Brain microvascular endothelial cell (primary cell): ENCODE measurements at regions not wholly inside any gene's neighbourhood (a gene's known extent, or its start where the extent isn't known, plus 50 kb on each side); places are given as distances from the start of the nearest gene placed in this dataset.
A peak's percentile ranks its signal among the peaks of the same experiment; 100 is the strongest.

Source experiments
- DNase-seq: peaks from one replicate; pipeline ENCODE4 v3.0.0-alpha.2; 2020
- H3K27ac ChIP-seq: fragments of 250-450 bp; sonication (Bioruptor Pico); 2 replicates; pipeline ENCODE4 v1.5.1; 2020; ENCODE audit warnings: mild to moderate bottlenecking, moderate library complexity
- H3K27me3 ChIP-seq: fragments of 250-450 bp; sonication (Bioruptor Pico); replicated peaks from 2 replicates; pipeline ENCODE4 v1.5.1; 2020; ENCODE audit warnings: mild to moderate bottlenecking
- H3K36me3 ChIP-seq: fragments of 250-450 bp; sonication (Bioruptor Pico); replicated peaks from 2 replicates; pipeline ENCODE4 v1.5.1; 2020; ENCODE audit warnings: mild to moderate bottlenecking
- H3K4me3 ChIP-seq: 2 replicates; pipeline ENCODE4 v1.5.1; 2011; ENCODE audit warnings: low read depth, mild to moderate bottlenecking, control low read depth, low read length, moderate library complexity
- in situ Hi-C: cut with HindIII; loops from 2 replicates; pipeline ENCODE4 v1.10.0; 2017; ENCODE audit warnings: low sequenced_read_pairs, low pct_ligation_motif_present
- TF ChIP-seq, protein P1 (sequence below): IDR thresholded peaks from 2 replicates; pipeline ENCODE4 v1.5.1; 2011; ENCODE audit warnings: low read depth, mild to moderate bottlenecking, moderate library complexity, low read length, control low read depth, inconsistent platforms; ENCODE audit errors: missing control alignments

DNA sequence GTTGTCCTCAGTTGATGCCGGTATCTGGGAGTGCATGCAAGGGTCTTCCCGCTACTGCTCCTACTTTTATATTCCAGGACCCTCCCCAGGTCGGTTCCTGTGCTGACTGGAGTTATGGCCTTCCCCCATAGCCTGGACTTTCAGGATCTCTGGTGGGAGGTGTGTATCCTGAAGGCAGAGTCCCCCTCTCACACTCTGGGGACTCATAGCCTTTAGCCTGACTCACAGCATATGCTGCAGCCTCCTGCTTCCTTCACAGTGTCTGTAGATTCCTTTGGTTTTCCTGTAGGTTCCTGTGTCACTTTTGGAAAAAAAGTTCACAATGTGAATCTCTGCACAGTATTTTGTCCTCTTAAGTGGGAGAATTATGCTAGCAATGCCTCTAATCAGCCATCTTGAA, 180.6 kb upstream of the RBMS3 start:
- no peak overlapping the region for H3K4me3 ChIP-seq
- H3K27ac ChIP-seq, result no peak overlapping the region
- H3K27me3 ChIP-seq, result no peaks in the 10 kb centered on the region
- in situ Hi-C loops, result no loop called here
- TF ChIP-seq, protein P1, sequence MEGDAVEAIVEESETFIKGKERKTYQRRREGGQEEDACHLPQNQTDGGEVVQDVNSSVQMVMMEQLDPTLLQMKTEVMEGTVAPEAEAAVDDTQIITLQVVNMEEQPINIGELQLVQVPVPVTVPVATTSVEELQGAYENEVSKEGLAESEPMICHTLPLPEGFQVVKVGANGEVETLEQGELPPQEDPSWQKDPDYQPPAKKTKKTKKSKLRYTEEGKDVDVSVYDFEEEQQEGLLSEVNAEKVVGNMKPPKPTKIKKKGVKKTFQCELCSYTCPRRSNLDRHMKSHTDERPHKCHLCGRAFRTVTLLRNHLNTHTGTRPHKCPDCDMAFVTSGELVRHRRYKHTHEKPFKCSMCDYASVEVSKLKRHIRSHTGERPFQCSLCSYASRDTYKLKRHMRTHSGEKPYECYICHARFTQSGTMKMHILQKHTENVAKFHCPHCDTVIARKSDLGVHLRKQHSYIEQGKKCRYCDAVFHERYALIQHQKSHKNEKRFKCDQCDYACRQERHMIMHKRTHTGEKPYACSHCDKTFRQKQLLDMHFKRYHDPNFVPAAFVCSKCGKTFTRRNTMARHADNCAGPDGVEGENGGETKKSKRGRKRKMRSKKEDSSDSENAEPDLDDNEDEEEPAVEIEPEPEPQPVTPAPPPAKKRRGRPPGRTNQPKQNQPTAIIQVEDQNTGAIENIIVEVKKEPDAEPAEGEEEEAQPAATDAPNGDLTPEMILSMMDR, result no peak
- DNase-seq, result peak; percentile 5
- H3K36me3 ChIP-seq, result no peaks in the 10 kb centered on the region

DNA sequence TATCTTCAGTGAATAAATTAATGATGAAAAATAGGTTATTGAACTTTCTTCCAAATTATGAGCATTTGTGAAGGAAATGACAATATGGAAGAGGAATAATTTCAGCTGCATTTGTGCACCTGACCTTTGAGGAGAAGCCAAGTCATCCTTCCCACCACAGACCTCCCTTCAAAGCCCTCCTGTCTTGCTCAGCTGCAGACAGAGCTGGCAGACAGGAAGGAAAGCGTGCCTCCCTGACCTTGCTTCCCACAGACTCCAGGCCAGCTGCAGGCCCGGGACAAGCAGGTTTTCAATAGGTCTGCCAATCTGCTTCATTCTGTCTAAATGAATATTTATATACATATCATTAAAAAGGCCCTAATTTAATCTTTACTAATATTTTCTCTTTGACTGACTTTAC, 152.9 kb upstream of the RBMS3 start:
- DNase-seq, result peak; percentile 53
- no peak overlapping the region for H3K27ac ChIP-seq
- in situ Hi-C loops, result no loop called here
- no peaks in the 10 kb centered on the region for H3K27me3 ChIP-seq
- no peak overlapping the region for H3K4me3 ChIP-seq
- H3K36me3 ChIP-seq, result no peaks in the 10 kb centered on the region
- TF ChIP-seq, protein P1, result no peak

DNA sequence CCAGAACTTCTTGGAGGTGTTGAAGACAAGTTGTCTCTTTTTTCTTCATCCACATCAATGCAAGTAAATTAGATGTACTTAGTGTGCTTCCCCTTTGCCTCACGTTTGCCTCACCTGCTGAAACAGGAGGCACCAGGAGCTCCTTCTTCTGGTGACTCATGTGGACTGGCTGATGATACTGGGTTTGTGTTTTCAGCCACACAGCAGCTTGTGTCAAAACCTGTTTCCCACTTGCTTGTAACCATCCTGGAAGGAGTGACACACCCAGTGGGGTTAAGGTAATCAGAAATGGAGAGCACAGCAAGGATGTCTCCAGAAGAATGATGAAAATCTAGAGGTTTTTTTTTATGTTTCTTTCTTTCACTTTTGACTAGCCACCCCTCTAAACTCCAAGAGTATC, 143.3 kb upstream of the RBMS3 start:
- Histone ChIP-seq H3K36me3 (no peaks in the 10 kb centered on the region), H3K4me3 (no peak overlapping the region), H3K27ac (no peak overlapping the region), H3K27me3 (no peaks in the 10 kb centered on the region)
- TF ChIP-seq, protein P1, result no peak
- in situ Hi-C loops, result no loop called here
- no peak for DNase-seq

DNA sequence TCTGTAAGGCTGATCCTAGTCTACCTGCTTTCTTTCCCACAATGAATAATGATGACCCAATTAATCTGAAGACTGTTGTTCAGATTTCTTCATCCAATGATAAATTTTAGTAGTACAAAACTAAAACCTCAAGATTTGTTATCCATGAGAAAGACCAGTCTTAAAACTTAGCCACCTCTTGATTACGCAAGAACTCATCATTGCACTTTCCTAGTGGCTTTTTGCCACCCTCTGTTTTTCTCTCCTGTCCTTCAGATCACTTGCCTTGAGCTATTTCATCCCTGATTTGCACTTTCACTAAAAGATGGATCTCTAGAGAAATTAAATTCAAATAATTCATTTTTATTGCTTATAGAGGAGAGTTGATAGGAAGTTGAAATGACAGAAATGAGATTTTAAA, 142.7 kb upstream of the RBMS3 start:
- no peak for DNase-seq
- no peaks in the 10 kb centered on the region for H3K27me3 ChIP-seq
- in situ Hi-C loops, result no loop called here
- no peaks in the 10 kb centered on the region for H3K36me3 ChIP-seq
- H3K4me3 ChIP-seq, result no peak overlapping the region
- H3K27ac ChIP-seq, result no peak overlapping the region
- TF ChIP-seq, protein P1, result no peak

DNA sequence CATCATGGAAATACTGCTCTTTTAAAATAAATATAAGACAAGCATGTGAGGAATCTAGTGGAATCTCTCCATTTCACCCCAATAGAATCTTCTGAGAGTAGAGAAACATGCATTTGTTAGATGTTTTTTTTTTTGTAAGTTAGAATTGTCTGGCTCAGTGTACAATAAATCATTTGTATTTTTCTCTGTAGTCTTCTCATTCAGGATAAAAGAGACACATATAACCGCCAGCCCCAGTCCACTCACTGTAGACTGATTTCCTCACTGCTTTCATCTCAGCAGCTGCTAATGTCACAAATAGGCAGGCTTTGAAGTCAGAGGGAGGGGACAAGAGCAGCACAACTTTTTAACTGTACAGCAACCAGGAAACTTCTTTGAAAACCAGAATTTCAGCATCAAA, 140.2 kb upstream of the RBMS3 start:
- TF ChIP-seq, protein P1, result no peak
- Histone ChIP-seq H3K36me3 (no peaks in the 10 kb centered on the region), H3K27me3 (no peaks in the 10 kb centered on the region), H3K4me3 (no peak overlapping the region), H3K27ac (no peak overlapping the region)
- in situ Hi-C loops, result no loop called here
- DNase-seq, result peak; percentile 22

DNA sequence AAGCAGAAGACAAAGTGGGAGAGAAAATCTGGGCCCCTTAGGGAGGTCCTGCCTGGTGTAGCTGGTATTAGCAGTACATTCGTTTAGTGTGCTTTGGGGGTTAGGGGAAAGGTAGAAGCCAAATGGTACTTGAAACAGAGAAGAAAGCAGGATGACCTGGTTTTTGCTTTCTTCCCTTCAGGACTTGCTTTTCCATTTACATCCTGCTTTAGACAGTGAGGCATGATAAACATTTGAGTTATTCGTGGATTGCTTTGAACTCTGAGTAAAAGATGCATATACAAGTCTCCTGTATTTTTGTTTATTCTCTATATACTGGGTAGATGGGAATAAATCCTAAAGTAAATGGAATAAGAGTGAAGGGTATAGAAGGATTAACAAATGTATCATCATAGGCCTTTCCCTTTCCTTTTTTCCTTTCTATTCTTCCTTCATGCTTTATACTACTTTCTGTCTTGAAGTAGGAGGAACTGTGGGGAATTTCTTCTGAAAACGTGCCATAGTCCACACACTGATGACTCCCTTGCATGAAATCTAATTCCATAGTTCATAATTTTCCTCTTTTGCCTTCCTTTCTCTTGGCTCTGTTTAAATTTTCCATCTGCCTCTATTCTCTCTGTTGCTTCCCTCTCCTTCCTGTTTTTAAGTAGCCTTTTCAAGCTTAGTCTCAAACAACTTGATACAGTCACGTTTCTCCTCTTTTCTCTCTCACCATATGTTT, 139.5 kb upstream of the RBMS3 start:
- in situ Hi-C loops, result no loop called here
- Histone ChIP-seq H3K27ac (no peak overlapping the region), H3K27me3 (no peaks in the 10 kb centered on the region), H3K4me3 (no peak overlapping the region), H3K36me3 (no peaks in the 10 kb centered on the region)
- no peak for DNase-seq
- TF ChIP-seq, protein P1, result no peak
